K562 (cell line): ENCODE measurements at regions not wholly inside any gene's neighbourhood (a gene's known extent, or its start where the extent isn't known, plus 50 kb on each side); places are given as distances from the start of the nearest gene placed in this dataset.

Source experiments
- AFF1 ChIP-seq, 2 experiments: fragments of 450-650 bp; IDR thresholded peaks; 2 replicates each; pipeline ENCODE4 v1.6.1; 2018; ENCODE audit warnings: mild to moderate bottlenecking in 2 of 2, low read depth in 1 of 2; ENCODE audit not compliant: partially characterized antibody in 2 of 2
- ARID1B ChIP-seq: fragments of 450-650 bp; IDR thresholded peaks from 2 replicates; pipeline ENCODE4 v1.6.1; 2016; ENCODE audit warnings: antibody characterized with exemption, mild to moderate bottlenecking, inconsistent platforms
- CLOCK ChIP-seq: fragments of 250-450 bp; sonication (Bioruptor Pico); IDR thresholded peaks from 2 replicates; pipeline ENCODE4 v1.4.0; 2020; ENCODE audit warnings: mild to moderate bottlenecking, moderate library complexity, borderline replicate concordance
- ETV1 ChIP-seq: fragments of 450-650 bp; conservative IDR thresholded peaks from 2 replicates; pipeline ENCODE4 v1.6.1; 2016; ENCODE audit warnings: missing genetic modification characterization, control low read depth, low read depth, missing compliant biosample characterization
- FOXJ2 ChIP-seq: fragments of 200-800 bp; sonication (Bioruptor generic); IDR thresholded peaks from 2 replicates; pipeline ENCODE4 v1.6.1; 2016; ENCODE audit warnings: missing genetic modification characterization, missing compliant biosample characterization
- FOXM1 ChIP-seq, 2 experiments: fragments of 450-650 bp in 1 of 2; sonication (generic) in 1 of 2; formaldehyde crosslinking in 1 of 2; IDR thresholded peaks; 2 replicates each; pipeline versions ENCODE4 v1.6.1 to v1.9.0; 2017 to 2022; ENCODE audit warnings: low read depth in 2 of 2, mild to moderate bottlenecking in 2 of 2, missing genetic modification reagents in 1 of 2, moderate library complexity in 1 of 2
- GABPA ChIP-seq: fragments of 200-800 bp; sonication (Bioruptor generic); conservative IDR thresholded peaks from 2 replicates; pipeline ENCODE4 v1.6.1; 2016; ENCODE audit warnings: low read depth, missing genetic modification characterization, missing compliant biosample characterization
- GATA2 ChIP-seq: sonication (generic); formaldehyde crosslinking; IDR thresholded peaks from 2 replicates; pipeline ENCODE4 v1.4.0; 2020; ENCODE audit warnings: mild to moderate bottlenecking, missing genetic modification reagents
- HIVEP1 ChIP-seq: fragments of 250-450 bp; sonication (Bioruptor Pico); IDR thresholded peaks from 2 replicates; pipeline ENCODE4 v1.4.0; 2020; ENCODE audit warnings: mild to moderate bottlenecking
- NBN ChIP-seq: fragments of 450-650 bp; IDR thresholded peaks from 2 replicates; pipeline ENCODE4 v1.6.1; 2016; ENCODE audit warnings: low read depth, mild to moderate bottlenecking
- PHF8 ChIP-seq: fragments of 200-600 bp; sonication (generic); IDR thresholded peaks from 2 replicates; pipeline ENCODE4 v1.6.1; 2012; ENCODE audit warnings: mixed run types, mild to moderate bottlenecking, inconsistent platforms, low read length, moderate library complexity, borderline replicate concordance
- RB1 ChIP-seq: fragments of 450-650 bp; IDR thresholded peaks from 2 replicates; pipeline ENCODE4 v1.6.1; 2017; ENCODE audit warnings: low read depth, mild to moderate bottlenecking
- RBM39 ChIP-seq: fragments of 200-400 bp; formaldehyde crosslinking; optimal IDR thresholded peaks from 2 replicates; pipeline ENCODE3; 2018; ENCODE audit warnings: low read depth, low read length
- SPI1 ChIP-seq: IDR thresholded peaks from 2 replicates; pipeline ENCODE4 v1.6.1; 2011; ENCODE audit warnings: low read depth, low read length, control low read depth, borderline replicate concordance
- ZNF217 ChIP-seq: sonication (generic); formaldehyde crosslinking; IDR thresholded peaks from 2 replicates; pipeline ENCODE4 v1.8.0; 2022; ENCODE audit warnings: mild to moderate bottlenecking, missing genetic modification reagents
- ZNF274 ChIP-seq: IDR thresholded peaks from 2 replicates; pipeline ENCODE4 v1.6.1; 2011; ENCODE audit warnings: low read depth, mild to moderate bottlenecking, low read length, moderate library complexity, borderline replicate concordance
- ZNF41 ChIP-seq: fragments of 250-450 bp; sonication (Bioruptor Pico); conservative IDR thresholded peaks from 2 replicates; pipeline ENCODE4 v1.4.0; 2020; ENCODE audit warnings: mild to moderate bottlenecking
- ZNF75A ChIP-seq: fragments of 450-650 bp; formaldehyde crosslinking; IDR thresholded peaks from 2 replicates; pipeline ENCODE4 v1.4.0; 2020; ENCODE audit warnings: mild to moderate bottlenecking
- TF ChIP-seq, protein P1 (sequence below): fragments of 250-450 bp; sonication (Bioruptor Pico); IDR thresholded peaks from 2 replicates; pipeline ENCODE4 v1.5.0; 2021; ENCODE audit warnings: mild to moderate bottlenecking, moderate library complexity

DNA sequence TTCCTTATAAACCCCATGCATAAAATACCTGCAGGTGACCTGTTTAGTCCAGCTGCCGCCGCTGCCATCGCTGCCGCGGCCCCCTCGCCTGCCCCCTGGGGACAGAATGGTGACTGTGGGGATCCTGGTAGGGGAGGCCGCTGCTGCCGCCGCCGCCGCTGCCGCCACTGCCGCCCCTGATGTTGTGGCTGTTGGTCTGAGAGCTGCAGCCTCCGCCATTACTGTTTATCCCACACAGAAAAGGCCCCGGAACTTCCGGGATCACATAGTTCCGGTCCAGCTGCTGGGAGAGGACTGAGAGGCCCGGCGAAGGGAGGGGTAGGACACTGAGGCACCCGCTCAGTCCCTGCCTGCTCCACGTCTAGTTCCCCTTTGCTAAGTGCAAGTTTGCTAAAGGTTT, 244.9 kb downstream of the C12orf50 start (continued):
- TF ChIP-seq FOXM1 (IDR thresholded peaks at IDR 0.05; ENCODE audit: low read depth) (no peak), FOXM1 (CRISPR knock-in tag; IDR thresholded peaks at IDR 0.05; ENCODE audit: low read depth) (no peak), ZNF75A (CRISPR knock-in tag) (0 out of 2 replicates have a peak, but pooled peaks have one; percentile 48), ARID1B (no peak), SPI1 (no peak), GATA2 (CRISPR knock-in tag) (no peak), RBM39 (no peak), ZNF217 (no peak), AFF1 (IDR thresholded peaks at IDR 0.05; ENCODE audit: low read depth in 1 of 2, partially characterized antibody in 2 of 2) (no peak), ETV1 (tag) (no peak), GABPA (tag) (peak; percentile 90), FOXJ2 (tag) (no peak), HIVEP1 (no peak), CLOCK (no peak), NBN (no peak), ZNF274 (no peak), PHF8 (peak; percentile 29; the same call in 1 of the 2 replicates), ZNF41 (CRISPR knock-in tag) (no peak), RB1 (no peak)
- TF ChIP-seq, protein P1, sequence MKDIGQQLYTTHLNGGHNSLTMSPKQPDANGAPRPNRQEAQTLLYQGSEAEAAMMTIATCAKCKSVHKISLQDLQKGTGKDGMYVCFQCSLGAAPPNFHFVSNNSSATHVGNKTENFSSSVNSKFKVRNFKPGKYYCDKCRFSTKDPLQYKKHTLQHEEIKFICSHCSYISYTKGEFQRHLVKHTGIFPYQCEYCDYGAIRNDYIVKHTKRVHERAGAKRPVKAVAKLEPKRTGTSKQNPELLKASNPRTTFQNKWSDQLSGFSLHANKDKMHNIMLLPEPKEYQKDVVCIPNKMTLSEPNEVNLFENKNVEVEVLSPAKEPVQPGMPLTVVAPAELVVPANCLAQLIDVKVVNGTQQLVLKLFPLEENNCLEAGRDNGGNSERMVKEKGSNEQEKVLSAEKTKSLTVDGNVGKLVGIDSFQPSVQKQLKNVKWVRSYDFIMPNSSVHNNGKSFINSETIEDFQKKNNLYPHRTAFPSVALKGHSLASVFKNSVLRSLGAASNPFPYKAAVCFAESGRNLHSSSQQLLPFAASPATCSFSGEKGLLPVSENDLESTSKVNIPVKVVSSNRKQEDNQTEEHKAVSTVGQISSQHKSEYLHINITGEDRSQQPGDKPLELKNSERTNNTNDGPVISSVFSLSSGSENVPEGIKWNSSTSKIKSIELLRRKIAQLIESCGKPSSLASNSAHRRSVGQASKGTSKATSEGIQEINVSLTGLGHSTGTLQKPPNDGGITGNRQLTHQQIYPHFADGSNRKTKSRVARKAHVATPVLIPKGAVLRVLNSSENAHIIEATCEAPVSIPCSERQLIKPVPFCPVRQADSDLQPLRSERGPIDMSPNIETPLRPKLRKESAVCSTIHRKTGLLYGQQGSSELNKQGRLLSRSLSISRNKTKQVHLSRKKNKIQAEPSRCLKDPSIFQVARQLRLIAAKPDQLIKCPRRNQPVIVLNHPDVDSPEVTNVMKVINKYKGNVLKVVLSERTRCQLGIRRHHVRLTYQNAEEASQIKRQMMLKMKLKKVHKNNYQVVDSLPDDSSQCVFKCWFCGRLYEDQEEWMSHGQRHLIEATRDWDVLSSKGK (CRISPR knock-in tag), result no peak
